ENCODE measurements at regions not wholly inside any gene's neighbourhood (a gene's known extent, or its start where the extent isn't known, plus 50 kb on each side); places are given as distances from the start of the nearest gene placed in this dataset.

DNA sequence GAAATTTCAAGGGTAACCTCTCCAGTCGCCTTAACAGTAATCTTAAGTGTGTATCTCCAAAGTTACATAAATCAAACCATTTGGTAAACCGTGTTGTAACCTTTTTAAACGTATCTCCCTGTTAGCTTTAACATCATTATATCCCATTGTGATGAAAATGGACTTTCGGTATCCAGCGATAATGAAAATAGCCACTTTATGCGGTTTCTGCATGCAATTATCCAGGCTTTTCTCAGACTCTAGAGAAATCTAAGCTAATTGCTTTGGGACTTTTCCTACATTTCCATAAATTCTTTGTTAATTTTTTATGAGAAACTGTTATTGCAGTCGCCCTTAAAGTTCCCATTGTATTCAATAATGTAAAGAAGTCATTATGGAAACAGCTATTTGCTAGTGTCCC lies 170.7 kb downstream of the ZNF608 start:
- H3K4ac ChIP-seq (replicated peaks; ENCODE audit: insufficient read length, low read depth, low read length): no peak overlapping the region
- no peak overlapping the region for H3K14ac ChIP-seq (ENCODE audit: insufficient read length)
- H4K5ac ChIP-seq (ENCODE audit: insufficient read length, low read depth, low read length): no peak overlapping the region
- no peak overlapping the region for H3K4me2 ChIP-seq (ENCODE audit: insufficient read depth in 1 of 2, low read depth in 2 of 2, low read length in 2 of 2)
- H3K23ac ChIP-seq (ENCODE audit: insufficient read length): no peak overlapping the region
- H2BK20ac ChIP-seq (ENCODE audit: low read length): no peak overlapping the region
- no peak overlapping the region for H3K27ac ChIP-seq (ENCODE audit: low read depth, low read length)
- H3K79me1 ChIP-seq (ENCODE audit: low read depth, low read length): no peaks in the 10 kb centered on the region
- ChIA-PET POLR2A (ENCODE audit: partially characterized antibody) (no interaction called here), CTCF (ENCODE audit: partially characterized antibody) (interaction anchor here (0.7 to 1.3 kb wide), 2 partner anchors 46 to 795 kb away, joined by 3 to 4 read pairs; no protein-coding TSS in a partner anchor)
- H4K91ac ChIP-seq (replicated peaks; ENCODE audit: insufficient read length, low read length): no peak overlapping the region
- WGBS, 2 experiments (ENCODE audit: extremely low coverage in 1 of 2, insufficient coverage in 1 of 2, insufficient read length in 1 of 2, insufficient replicate concordance in 2 of 2, low coverage in 1 of 2, low lambda C conversion rate in 2 of 2, missing lambda C conversion rate in 1 of 2): 53% methylated on average over 7 of the region's 7 CpGs; no CpG with 5 or more reads in 1 of the 2 experiments
- no peak overlapping the region; a peak in 1 of 7 replicates for H3K9ac ChIP-seq (replicated peaks in 1 of 4; ENCODE audit: extremely low read depth in 1 of 4, low read depth in 3 of 4, low read length in 3 of 4)
- H2AFZ ChIP-seq (ENCODE audit: low read length): no peak overlapping the region
- H2BK120ac ChIP-seq (replicated peaks; ENCODE audit: low read depth, low read length): no peak overlapping the region
- H2AK5ac ChIP-seq (ENCODE audit: low read depth, low read length): no peak overlapping the region
- DNase-seq (ENCODE audit: low read depth in 1 of 2, low spot score in 2 of 2): no peak
- H4K20me1 ChIP-seq (replicated peaks in 1 of 2; ENCODE audit: control insufficient read depth in 1 of 2, insufficient read depth in 2 of 2, low read length in 2 of 2): no peaks in the 10 kb centered on the region
- TF ChIP-seq TCF12 (IDR thresholded peaks at IDR 0.05; ENCODE audit: low read depth, low read length) (no peak), GTF2F1 (IDR thresholded peaks at IDR 0.05; ENCODE audit: borderline replicate concordance, low read depth, low read length) (no peak), TBP (IDR thresholded peaks at IDR 0.05; ENCODE audit: low read depth, low read length) (no peak)
- H3K4me1 ChIP-seq (replicated peaks in 1 of 4; ENCODE audit: control insufficient read depth in 3 of 4, insufficient read depth in 4 of 4, low read length in 3 of 4): peaks cover 2 to 36% (median 15%) of the 10 kb centered on the region in 4 experiments; a peak in 5 of 7 replicates
- no peak overlapping the region; the same call in 1 of the 2 replicates for H2BK12ac ChIP-seq (ENCODE audit: low read depth, low read length)
- no peaks in the 10 kb centered on the region for H3K27me3 ChIP-seq (replicated peaks in 1 of 4; ENCODE audit: control insufficient read depth in 3 of 4, extremely low read depth in 1 of 4, insufficient read depth in 3 of 4, low read length in 3 of 4)
- H3K56ac ChIP-seq (replicated peaks; ENCODE audit: insufficient read length, low read depth, low read length): no peak overlapping the region
- H4K8ac ChIP-seq (ENCODE audit: extremely low read depth, insufficient read depth, low read length): no peak overlapping the region
- H3K18ac ChIP-seq (ENCODE audit: extremely low read depth, low read length): no peak overlapping the region
- no peak overlapping the region for H3K4me3 ChIP-seq (ENCODE audit: extremely low read depth in 1 of 4, insufficient read depth in 2 of 4, low read depth in 3 of 4, low read length in 4 of 4)
- no peaks in the 10 kb centered on the region for H3K9me3 ChIP-seq (ENCODE audit: insufficient read depth in 2 of 2, low read depth in 1 of 2, low read length in 1 of 2)
- no peak overlapping the region for H2BK15ac ChIP-seq (ENCODE audit: low read length)
- no peaks in the 10 kb centered on the region for H3K36me3 ChIP-seq (ENCODE audit: control insufficient read depth in 2 of 4, insufficient read depth in 4 of 4, low read length in 3 of 4)
- FAIRE-seq: no peak
- no peak overlapping the region for H2BK5ac ChIP-seq (ENCODE audit: low read depth, low read length)
- H3K23me2 ChIP-seq (ENCODE audit: low read depth, low read length): no peaks in the 10 kb centered on the region
- no peaks in the 10 kb centered on the region for H3K79me2 ChIP-seq (ENCODE audit: control insufficient read depth in 1 of 2, insufficient read depth in 2 of 2, low read length in 2 of 2)

All from H1 (cell line).